ENCODE measurements at regions not wholly inside any gene's neighbourhood (a gene's known extent, or its start where the extent isn't known, plus 50 kb on each side); places are given as distances from the start of the nearest gene placed in this dataset.
"Not testable (repeated sequence)": the region's sequence is repeated elsewhere in the genome, so short reads cannot be mapped to it uniquely, and the experiment has no call there.

- ChIA-PET CTCF (no interaction called here), POLR2A (no interaction called here)
Measured at GRCh38 chr10:33869028-33869427, 534.6 kb upstream of the NRP1 start.

- CTCF ChIA-PET, POLR2A ChIA-PET: not testable (repeated sequence)
Measured at GRCh38 chr10:33867199-33867789, 532.8 kb upstream of the NRP1 start.

DNA sequence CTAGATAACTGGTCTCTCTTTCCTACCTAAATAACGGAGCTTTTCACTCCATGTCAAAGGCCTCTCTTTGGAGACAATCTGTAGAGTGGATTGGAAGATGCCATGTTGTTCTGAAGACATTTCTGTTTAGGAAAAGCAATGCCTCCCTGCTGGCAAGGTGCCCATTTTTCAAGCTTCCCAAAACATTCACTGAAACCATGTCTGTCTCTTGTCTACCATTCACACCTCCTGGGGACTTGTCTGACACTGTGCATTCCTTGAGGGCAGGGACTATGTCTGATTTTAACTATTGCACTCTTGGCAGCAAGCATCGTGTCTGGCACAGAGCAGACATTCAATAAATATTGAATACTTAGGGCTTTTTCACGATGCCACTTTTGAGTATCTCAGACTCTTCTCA lies 528.9 kb upstream of the NRP1 start:
- CTCF ChIA-PET = interaction anchor here (0.8 kb wide), 1 partner anchor 26 kb away, joined by 3 read pairs; no protein-coding TSS in a partner anchor
- POLR2A ChIA-PET = no interaction called here

DNA sequence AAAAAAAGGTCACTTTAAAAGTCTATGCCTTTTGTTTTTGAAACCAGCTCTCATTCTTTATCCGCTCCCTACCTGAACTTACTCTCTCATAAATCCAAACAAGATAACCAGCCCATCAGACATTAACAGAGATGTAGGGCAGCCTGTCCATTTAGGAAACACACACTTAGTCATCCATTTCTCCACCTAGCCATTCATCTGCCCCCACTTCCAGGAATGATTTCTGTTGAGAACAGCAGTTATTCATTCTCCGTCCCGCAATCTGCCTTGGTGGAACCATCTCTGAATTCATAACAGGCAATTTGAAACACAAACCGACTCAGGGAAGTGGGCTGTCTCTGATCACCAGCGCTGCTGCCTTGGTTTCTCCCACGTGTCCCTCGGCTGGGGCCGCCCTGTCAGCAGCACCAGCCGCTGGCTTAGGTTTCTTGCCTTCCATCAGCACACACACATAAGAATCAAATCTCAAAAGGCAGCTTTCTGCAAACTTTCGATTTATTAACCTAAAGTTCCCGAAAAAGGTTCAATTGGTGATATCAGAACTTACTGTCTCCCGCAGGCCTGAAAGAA lies 528.2 kb upstream of the NRP1 start:
- POLR2A ChIA-PET = no interaction called here
- CTCF ChIA-PET = no interaction called here

DNA sequence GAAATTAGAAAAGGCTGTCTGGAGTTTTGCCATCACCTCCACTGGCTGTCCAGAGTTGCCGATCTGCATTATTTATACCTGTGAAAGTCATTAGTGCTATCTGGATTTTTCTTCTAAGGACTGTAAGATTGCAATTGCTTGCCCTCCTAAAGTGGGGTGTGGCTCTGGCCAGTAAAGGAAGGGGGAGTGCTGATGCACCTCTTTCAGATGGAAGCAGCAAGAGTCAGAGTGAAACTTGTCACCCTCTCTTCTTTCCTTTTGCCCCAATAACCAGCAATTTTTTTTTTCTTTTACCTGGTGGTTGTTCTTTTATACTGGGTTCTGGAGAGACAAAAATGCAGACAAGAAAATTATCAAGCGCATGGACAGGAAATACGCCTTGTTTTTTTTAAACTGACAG lies 527.4 kb upstream of the NRP1 start:
- POLR2A ChIA-PET = no interaction called here
- CTCF ChIA-PET = no interaction called here

- CTCF ChIA-PET = no interaction called here
- POLR2A ChIA-PET = no interaction called here
Measured at GRCh38 chr10:33861016-33861704, 526.7 kb upstream of the NRP1 start.

DNA sequence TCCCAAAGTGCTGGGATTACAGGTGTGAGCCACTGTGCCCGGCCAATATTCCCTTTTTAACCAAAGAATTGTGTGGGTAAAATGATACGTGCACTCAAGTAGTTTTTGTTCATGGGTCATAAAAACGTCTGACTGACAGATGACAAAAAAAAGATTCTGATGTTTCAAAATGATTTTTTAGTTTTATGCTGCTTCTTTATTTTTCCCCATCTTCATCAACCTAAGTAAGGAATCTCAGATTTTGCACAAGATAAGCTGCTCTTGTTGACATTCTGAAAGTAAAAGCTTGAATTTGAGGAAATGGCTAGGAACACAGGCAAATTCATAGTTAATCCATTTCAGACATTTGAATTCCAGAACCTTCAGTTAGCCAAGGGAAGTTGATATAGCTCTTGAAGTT lies 526.1 kb upstream of the NRP1 start:
- CTCF ChIA-PET = no interaction called here
- POLR2A ChIA-PET = no interaction called here

GRCh38 chr10:33859319-33860022 lies 525.0 kb upstream of the NRP1 start:
- ChIA-PET POLR2A (no interaction called here), CTCF (no interaction called here)

- CTCF ChIA-PET = no interaction called here
Measured at GRCh38 chr10:33858326-33858725, 523.9 kb upstream of the NRP1 start.

GRCh38 chr10:33853221-33853620 lies 518.8 kb upstream of the NRP1 start:
- CTCF ChIA-PET, POLR2A ChIA-PET: not testable (repeated sequence)

More at GRCh38 chr10:33858326-33858725, 523.9 kb upstream of the NRP1 start:
- POLR2A ChIA-PET = no interaction called here

- ChIA-PET CTCF (no interaction called here), POLR2A (no interaction called here)
Measured at GRCh38 chr10:33843379-33843778, 508.9 kb upstream of the NRP1 start.

GRCh38 chr10:33841678-33842077 lies 507.2 kb upstream of the NRP1 start:
- ChIA-PET CTCF (no interaction called here), POLR2A (no interaction called here)

DNA sequence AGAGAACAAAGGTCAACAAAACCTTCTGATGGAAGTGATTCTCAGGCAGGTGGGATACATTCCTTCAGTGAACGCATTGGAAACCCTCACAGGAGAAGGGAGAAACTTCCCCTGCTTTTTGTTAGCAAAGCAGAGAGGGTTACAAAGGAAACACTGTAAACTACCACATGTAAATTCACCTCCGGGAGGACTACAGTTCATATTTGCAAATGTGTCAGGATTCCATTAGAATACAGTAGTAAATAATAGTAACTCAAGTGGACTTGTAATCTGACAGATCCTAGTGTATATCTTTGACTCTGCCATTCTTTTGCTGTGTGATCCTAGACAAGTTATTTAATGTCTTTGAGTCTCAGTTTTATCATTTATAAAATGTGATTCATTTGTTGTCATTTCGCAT lies 504.3 kb upstream of the NRP1 start:
- ChIA-PET POLR2A (no interaction called here), CTCF (no interaction called here)

DNA sequence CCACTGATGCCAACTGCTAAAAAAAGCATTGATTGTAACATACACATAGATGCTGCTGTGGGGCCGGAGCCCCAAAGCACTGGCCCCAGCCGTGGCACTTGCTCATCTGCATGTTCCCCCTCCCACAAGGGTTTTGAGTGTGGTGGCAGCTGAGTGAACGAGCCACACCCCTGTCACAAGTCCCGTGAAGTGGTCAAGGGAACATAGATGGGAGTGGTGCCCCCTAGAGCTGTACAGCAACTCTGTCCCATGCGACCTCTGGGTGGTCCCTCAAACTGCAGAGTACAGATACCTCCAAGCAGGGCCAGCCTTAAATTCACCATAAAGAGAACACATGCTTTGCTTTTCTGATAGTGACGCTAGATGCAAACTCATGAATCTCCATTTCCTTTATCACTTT lies 503.3 kb upstream of the NRP1 start:
- CTCF ChIA-PET = no interaction called here
- POLR2A ChIA-PET = no interaction called here

DNA sequence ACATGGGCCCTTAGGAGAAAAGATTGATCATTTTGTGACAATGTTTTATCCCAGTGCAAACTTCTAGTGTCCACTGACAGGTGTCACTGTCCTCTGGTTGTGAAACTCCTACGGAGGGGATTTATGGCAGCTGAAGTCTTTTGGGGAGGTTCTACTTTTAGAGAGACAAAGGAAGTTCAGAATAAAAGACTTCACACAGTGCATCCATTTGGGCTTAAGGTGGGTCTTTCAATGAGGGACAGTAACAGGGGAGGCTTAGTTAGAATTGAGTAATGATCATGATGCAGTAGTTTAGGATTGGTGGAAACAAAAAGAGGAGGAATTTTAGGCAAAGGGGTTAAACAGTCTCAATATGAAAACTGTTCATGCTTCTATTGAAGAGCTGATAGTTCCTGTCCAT lies 501.1 kb upstream of the NRP1 start:
- ChIA-PET POLR2A (no interaction called here), CTCF (no interaction called here)

DNA sequence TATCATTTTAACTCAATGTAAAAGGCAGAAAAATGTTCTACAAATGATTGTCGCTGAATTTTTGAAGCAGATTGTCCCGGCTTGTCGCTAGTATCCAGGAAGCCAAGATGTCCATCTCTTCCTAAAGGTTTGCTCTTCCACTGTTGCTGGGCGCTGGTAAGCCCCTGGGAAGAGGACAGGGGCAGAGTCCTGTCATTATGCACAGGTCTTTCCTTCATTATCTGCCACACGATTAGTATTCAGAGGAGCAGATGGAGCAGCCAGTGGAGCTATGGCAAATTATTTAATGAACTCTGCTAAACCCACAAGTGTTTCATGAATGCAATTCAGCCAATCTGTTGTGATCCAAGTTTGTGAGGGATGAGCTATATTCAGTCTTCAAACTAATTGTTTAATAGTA lies 499.1 kb upstream of the NRP1 start:
- ChIA-PET CTCF (no interaction called here), POLR2A (no interaction called here)

- POLR2A ChIA-PET = no interaction called here
- CTCF ChIA-PET = no interaction called here
Measured at GRCh38 chr10:33832124-33832787, 497.8 kb upstream of the NRP1 start.

- CTCF ChIA-PET = no interaction called here
Measured at GRCh38 chr10:33831591-33831990, 497.1 kb upstream of the NRP1 start.

GRCh38 chr10:33829899-33830298 lies 495.4 kb upstream of the NRP1 start:
- POLR2A ChIA-PET, CTCF ChIA-PET: not testable (repeated sequence)

More at GRCh38 chr10:33831591-33831990, 497.1 kb upstream of the NRP1 start:
- POLR2A ChIA-PET = no interaction called here

DNA sequence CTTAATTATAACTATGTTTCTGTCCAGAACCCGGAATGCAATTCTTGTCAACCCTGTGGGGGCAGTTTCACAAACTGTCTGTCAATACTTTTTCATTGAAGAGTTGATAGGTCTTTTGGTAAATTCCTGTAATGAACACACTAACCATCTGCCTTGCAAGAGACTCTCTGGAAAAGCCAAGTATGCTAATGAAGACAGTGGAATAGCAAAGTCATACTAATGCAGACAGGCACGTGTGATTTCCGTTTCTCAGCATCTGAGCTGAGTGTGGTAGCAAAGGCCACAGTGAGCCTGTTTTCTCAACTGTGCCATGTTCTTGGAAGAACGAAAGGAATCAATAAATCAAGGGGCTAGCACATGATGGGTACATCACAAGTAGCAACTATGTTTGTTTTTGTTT lies 494.1 kb upstream of the NRP1 start:
- CTCF ChIA-PET = interaction anchor here (0.6 kb wide), 1 partner anchor 81 kb away, joined by 3 read pairs; no protein-coding TSS in a partner anchor
- POLR2A ChIA-PET = no interaction called here

- ChIA-PET CTCF (no interaction called here), POLR2A (no interaction called here)
Measured at GRCh38 chr10:33826186-33826585, 491.7 kb upstream of the NRP1 start.

Data from activated CD8-positive, alpha-beta memory T cell treated with anti-CD3 and anti-CD28 coated beads for 36 hours (primary cell).